HG03175 (cell line): ENCODE measurements at regions not wholly inside any gene's neighbourhood (a gene's known extent, or its start where the extent isn't known, plus 50 kb on each side); places are given as distances from the start of the nearest gene placed in this dataset.
A peak's percentile ranks its signal among the peaks of the same experiment; 100 is the strongest.
"Not testable (repeated sequence)": the region's sequence is repeated elsewhere in the genome, so short reads cannot be mapped to it uniquely, and the experiment has no call there.

Source experiments
- ATAC-seq: cut with Tn5 transposase; IDR thresholded peaks from one replicate; pipeline ENCODE4 v1.9.1; 2021; ENCODE audit warnings: mild to moderate bottlenecking, moderate library complexity; ENCODE audit not compliant: unreplicated experiment

- peak; percentile 80 for ATAC-seq
Measured at GRCh38 chr9:39663713-39664112, 308.2 kb downstream of the SPATA31A1 start.

GRCh38 chr9:39665020-39665419 lies 309.6 kb downstream of the SPATA31A1 start:
- not testable (repeated sequence) for ATAC-seq

- ATAC-seq = not testable (repeated sequence)
Measured at GRCh38 chr9:39674437-39675210, 319.2 kb downstream of the SPATA31A1 start.

GRCh38 chr9:39675211-39675553 lies 319.7 kb downstream of the SPATA31A1 start:
- not testable (repeated sequence) for ATAC-seq

GRCh38 chr9:39678534-39679263 lies 323.2 kb downstream of the SPATA31A1 start:
- ATAC-seq = not testable (repeated sequence)

GRCh38 chr9:39680694-39681401 lies 325.4 kb downstream of the SPATA31A1 start:
- ATAC-seq = not testable (repeated sequence)

- ATAC-seq = not testable (repeated sequence)
Measured at GRCh38 chr9:39728862-39729261, 373.4 kb downstream of the SPATA31A1 start.

GRCh38 chr9:39744898-39745297 lies 389.4 kb downstream of the SPATA31A1 start:
- ATAC-seq = not testable (repeated sequence)

- ATAC-seq = not testable (repeated sequence)
Measured at GRCh38 chr9:39775570-39775969, 420.1 kb downstream of the SPATA31A1 start.

- peak; percentile 99 for ATAC-seq
Measured at GRCh38 chr9:39791356-39791755, 435.9 kb downstream of the SPATA31A1 start.

GRCh38 chr9:39797935-39798334 lies 442.5 kb downstream of the SPATA31A1 start:
- not testable (repeated sequence) for ATAC-seq

GRCh38 chr9:39799252-39799651 lies 443.8 kb downstream of the SPATA31A1 start:
- ATAC-seq = not testable (repeated sequence)

- not testable (repeated sequence) for ATAC-seq
Measured at GRCh38 chr9:39802561-39802960, 447.1 kb downstream of the SPATA31A1 start.

GRCh38 chr9:39809401-39810226 lies 454.1 kb downstream of the SPATA31A1 start:
- ATAC-seq = peak; percentile 67

GRCh38 chr9:39810401-39810800 lies 454.9 kb downstream of the SPATA31A1 start:
- ATAC-seq = not testable (repeated sequence)

- not testable (repeated sequence) for ATAC-seq
Measured at GRCh38 chr9:39811615-39812014, 456.1 kb downstream of the SPATA31A1 start.

- ATAC-seq = not testable (repeated sequence)
Measured at GRCh38 chr9:39828457-39828856, 473.0 kb downstream of the SPATA31A1 start.
